NCI-H2107 treated with DMSO at 0.1 percent for 48 hours (cell line): ENCODE measurements at regions not wholly inside any gene's neighbourhood (a gene's known extent, or its start where the extent isn't known, plus 50 kb on each side); places are given as distances from the start of the nearest gene placed in this dataset.

Experiments
- DNase-seq: peaks from one replicate; lab custom pipeline; 2025; ENCODE audit not compliant: unreplicated experiment; lab: John Stamatoyannopoulos, UW

- DNase-seq: no peak
These were observed 205.4 kb downstream of the SOD2 start for GRCh38 chr6:159487636-159488035.

GRCh38 chr6:159483259-159483658 lies 209.8 kb downstream of the SOD2 start:
- DNase-seq: no peak

GRCh38 chr6:159481897-159482296 lies 211.1 kb downstream of the SOD2 start:
- DNase-seq: no peak

GRCh38 chr6:159480471-159480870 lies 212.6 kb downstream of the SOD2 start:
- DNase-seq: no peak

- no peak for DNase-seq
These were observed 213.9 kb downstream of the SOD2 start for GRCh38 chr6:159479146-159479545.

- no peak for DNase-seq
These were observed 219.4 kb downstream of the SOD2 start for GRCh38 chr6:159473475-159474263.

- no peak for DNase-seq
These were observed 222.6 kb downstream of the SOD2 start for GRCh38 chr6:159470397-159470796.

DNA sequence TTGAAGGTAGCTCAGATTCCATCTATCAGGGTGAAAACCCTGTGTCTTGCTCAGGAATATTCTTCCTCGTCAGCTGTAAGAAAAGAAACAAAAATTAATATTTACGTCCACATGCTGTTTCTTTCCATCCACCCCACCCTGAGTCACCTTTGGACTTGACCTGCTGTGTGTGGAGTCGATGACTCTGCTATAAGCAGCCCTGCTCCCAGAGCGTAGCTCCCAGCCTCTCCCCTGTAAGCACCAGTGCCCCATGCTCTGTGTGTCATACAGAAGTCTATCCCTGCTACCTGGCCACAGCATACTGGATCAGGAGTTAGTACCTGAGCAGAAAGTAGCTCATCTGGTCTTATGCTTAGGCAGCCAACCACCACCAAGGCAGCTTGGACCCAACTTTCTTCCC lies 223.6 kb downstream of the SOD2 start:
- DNase-seq: no peak

DNA sequence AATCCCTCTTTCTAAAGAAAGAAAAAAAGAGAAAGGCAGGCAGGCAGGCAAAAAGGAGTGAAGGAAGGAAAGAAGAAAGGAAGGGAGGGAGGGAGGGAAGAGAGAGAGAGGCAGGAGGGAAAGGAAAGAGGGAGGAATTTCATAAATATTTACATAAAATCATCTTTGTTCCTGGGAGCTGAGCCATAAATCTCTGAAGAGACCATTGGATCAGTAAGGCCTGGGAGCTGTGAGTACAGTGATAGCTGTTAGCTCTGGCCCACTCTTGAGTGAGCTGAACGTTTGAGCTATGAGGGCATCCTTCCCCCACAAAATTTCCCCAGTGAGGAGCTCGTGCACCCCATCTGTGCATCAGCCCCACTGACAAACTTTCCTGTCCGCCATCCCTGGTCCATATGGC lies 224.0 kb downstream of the SOD2 start:
- no peak for DNase-seq

DNA sequence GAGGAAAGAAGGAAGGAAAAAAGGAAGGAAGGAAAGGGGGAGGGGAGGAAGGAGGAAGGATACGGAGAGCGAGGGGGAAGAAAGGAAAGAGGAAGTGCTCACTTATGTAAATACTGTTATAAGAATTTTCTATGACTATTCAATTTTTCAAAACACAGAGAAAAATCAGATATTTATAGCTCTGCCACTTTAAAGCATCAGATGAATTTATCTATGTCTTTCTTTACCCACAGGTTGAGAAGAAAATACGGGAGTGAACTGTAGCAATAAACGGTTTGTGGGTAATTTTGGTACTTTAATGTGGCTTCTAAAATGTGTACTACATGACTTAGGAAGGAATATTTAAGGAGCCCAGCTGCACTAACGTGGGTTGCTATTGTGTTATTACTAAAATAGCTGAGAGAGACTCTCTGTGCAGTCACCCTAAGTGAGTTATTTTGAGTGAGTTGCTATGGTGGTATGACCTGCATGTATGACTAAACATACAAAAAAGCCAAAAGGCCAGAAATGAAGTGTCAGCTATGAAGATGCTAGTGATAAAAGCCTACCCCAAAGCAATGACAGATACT lies 225.5 kb downstream of the SOD2 start:
- DNase-seq: no peak

DNA sequence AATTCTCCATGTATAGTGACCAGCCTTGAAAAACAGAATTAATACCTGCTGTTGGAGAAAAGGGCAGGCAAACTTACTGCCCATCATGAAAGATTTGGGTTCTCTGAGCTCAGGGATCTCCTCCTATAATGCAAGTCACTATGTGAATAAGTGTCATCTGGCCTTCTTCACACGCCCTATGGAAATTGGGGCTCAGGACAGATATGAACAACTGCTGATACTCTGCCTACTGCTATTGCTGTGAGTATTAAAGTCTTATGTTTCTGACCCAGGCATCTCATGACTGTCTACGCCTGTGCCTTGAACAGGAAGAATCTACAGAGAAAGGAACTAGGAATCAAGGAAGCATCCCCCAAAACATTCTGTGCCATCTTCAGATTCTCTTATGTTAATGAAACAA lies 226.1 kb downstream of the SOD2 start:
- DNase-seq: no peak

- DNase-seq: no peak
These were observed 228.2 kb downstream of the SOD2 start for GRCh38 chr6:159464816-159465215.

DNA sequence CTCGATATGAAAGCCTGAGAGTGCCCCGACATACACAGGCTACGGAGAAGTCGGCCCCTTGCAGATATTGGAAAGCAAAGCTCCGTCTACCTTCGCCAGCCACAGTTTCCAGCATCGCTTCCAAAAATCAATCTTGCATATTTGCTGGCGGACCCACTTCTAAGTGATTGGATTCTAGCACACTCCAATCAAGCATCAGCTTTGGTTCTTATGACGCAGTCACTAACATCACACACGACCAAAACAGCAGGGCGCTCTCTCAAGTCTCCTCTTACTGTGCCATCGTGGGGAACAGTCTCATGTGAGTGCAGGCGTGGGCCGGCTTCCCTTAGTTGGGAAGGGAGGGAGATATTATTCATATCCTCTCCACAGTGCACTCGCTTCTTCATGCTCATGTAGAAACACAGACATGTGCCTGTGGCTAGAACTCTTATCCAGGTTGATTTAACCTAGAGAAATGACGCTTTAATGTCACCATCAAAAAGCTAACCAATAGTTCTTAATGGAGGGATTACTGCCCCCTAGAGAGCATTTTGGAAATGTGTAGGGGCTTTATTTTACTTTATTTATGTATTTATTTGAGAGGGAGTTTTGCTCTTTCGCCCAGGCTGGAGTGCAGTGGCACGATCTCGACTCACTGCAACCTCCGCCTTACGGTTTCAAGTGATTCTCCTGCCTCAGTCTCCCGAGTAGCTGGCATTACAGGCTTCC lies 229.8 kb downstream of the SOD2 start:
- DNase-seq: peak; percentile 7

- DNase-seq: no peak
These were observed 230.6 kb downstream of the SOD2 start for GRCh38 chr6:159462431-159462830.

DNA sequence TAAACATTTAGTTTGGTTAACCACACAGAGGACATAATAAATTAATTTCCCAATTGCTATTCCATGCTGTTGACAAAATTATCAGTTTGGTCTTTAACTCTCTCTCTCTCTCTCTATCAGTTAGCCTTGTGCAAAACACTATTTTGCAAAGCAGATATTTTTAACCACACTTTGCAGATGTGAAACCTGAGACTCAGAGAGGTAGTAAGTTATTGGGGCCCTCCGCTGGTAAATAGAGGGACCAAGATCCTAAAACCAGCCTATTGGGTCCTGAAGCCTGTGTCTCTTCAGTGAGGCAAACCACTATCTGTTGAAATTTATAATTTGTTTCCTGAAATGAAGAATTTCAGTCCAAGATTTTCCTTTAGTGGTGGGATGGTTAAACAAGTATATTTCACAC lies 231.0 kb downstream of the SOD2 start:
- no peak for DNase-seq

DNA sequence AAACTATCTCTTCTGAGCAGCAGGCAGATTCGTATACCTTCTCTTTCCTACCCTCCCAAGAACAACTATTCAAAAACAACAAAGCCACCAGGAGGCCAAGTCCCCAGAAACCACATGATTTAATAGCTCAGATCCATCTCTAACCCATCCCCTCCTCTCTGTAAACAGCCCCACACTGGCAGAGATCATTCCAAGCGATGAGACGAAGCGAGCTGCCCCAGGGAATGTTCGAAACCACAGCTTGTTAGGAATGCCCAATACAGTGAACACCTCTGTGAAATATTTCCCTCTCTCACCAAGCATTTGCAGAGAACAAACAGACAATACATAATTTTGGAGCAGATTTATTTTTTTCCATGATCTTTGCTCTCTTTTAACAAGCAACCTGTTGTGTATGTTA lies 231.8 kb downstream of the SOD2 start:
- no peak for DNase-seq

DNA sequence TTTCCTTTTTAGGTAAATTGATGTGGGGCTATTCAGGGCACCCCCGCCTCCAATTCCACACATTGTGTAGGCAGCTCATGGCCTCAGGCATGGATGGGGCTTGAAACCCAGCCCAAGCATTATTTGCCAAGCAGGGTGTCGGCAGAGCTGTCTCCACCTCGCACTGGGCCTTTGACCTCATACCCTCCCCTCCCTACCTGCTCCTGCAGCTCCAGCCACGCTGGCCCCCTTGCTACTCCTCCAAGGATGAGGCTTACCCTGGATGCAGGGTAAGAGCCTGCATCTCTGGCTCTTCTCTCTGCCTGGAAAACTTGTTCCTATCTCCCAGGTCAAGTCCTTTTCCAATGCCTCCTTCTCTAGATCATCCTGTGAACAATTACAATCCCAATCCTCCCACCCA lies 232.6 kb downstream of the SOD2 start:
- no peak for DNase-seq

GRCh38 chr6:159456349-159456748 lies 236.7 kb downstream of the SOD2 start:
- no peak for DNase-seq

- no peak for DNase-seq
These were observed 237.3 kb downstream of the SOD2 start for GRCh38 chr6:159455700-159456274.

DNA sequence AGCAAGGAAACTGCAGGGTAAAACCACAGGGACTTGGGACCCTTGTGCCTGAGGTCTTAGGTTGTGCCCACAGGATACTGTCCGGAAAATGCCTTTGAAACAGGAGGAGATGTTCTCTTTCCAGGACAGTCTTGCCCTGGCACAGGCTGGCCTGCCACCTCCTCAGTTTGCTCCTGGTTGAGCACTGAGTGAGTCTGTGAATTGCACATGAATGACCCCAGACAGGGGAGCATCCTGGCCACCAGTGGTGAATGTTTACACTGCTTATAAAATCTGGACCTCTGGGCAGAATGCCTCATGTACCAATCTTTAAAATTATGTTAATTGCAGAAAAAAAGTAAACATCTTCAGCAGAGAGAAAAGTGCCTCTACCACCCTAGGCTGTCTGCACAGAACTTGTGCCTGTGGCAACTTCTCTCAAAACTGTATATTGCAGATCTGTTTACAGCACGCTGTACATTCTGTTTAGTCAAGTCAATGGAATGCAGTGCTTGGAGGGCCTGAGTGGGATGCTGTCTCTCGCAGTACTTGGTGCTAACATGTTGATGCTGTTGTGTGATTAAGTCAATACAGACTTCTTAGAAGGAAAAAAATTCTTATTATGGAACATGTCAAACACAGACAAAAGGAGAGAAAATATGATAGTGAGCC lies 242.1 kb downstream of the SOD2 start:
- no peak for DNase-seq

- DNase-seq: no peak
These were observed 246.7 kb downstream of the SOD2 start for GRCh38 chr6:159446340-159446739.
